ENCODE measurements at regions not wholly inside any gene's neighbourhood (a gene's known extent, or its start where the extent isn't known, plus 50 kb on each side); places are given as distances from the start of the nearest gene placed in this dataset.
"Not testable (repeated sequence)": the region's sequence is repeated elsewhere in the genome, so short reads cannot be mapped to it uniquely, and the experiment has no call there.

DNA sequence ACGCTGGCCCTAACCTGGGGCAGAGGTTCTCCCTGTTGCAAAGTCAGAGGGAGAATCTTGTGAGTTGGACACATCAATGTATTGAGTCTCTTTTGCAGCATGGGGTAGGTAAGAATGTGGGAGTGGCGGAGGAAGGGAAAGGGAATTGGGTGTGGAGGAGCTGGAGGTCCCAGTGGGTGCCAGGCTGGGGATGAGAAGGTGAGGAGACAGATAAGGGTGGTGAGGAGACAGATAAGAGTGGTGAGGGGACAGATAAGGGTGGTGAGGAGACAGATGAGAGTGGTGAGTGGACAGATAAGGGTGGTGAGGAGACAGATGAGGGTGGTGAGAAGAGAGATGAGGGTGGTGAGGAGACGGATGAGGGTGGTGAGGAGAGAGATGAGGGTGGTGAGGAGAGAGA, 72.9 kb upstream of the SFSWAP start:
- no peak for FAIRE-seq

DNA sequence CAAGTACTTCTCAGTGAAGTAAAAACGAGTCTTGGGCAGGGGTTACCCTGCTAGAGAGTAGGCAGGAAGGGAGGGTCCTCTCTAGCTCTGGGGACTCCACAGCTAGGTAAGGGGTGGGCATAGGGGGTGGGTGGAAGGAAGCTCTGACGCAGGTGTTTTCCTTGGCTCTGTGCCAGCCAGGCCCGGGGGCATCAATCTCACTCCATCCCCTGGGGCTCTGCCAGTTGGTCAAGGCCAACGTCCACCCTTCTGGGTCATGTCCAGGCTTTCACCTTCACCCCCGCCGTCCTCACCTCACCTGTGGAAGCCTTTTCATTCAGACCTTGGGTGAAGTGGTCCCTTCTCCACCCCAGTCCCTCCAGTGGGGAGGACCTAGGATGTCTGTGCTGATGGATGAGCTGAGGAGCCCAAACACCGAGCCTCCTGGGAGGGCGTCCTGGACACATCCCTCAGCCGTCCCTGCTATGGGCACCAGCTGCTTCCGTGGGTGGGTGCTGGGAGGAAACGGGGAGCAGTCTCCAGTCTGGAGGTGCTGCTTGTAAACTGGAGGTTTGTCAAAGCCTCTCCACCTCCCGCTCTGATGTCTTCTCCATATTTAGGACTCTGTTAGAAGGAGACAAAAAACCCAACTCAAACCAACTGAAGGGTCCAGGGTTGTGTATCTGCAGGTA, 71.5 kb upstream of the SFSWAP start:
- DNase-seq (ENCODE audit: low spot score) = peak; percentile 2
- FAIRE-seq = no peak

More for the DNA sequence above, 72.9 kb upstream of the SFSWAP start:
- peak; percentile 0 for DNase-seq (ENCODE audit: low spot score)

DNA sequence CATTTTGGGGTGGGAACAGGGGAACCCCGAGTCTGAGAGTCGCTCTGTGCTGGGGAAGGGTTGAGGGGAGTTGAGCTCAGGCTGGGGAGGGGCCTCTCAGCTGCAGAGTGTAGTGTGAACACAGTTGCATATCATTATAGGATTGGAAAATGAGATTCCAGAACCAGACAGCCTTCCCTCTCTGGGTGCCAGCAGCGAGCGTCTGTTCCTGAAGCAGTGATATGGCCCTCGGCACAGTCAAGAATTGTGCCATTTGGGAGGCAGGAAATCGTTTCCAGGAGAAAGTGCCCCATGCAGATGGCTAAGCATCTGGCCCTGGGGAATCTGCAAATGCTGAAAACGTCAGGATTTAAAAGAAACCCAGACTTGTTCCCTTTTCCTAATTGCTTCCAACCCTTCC, 70.4 kb upstream of the SFSWAP start:
- no peak for FAIRE-seq
- peak; percentile 1 for DNase-seq (ENCODE audit: low spot score)

DNA sequence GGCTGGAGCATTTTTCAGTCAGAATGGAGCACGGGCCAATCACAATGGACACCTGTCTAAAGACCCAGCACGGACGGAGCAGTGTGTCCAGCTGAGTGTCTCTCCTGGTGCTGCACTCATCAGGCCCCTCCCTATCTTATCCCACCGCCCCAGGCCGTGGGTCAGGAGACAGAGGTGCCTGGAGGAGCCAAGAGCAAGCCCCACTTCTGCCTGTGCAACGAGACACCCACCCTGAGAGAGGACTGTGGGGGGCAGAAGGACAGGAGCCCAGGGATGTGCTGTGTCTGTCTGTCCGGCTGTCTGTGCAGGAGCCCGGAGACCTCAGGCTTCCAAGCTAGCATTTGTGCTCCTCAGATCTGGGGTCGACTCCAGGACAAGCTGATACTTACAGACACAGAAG, 69.6 kb upstream of the SFSWAP start:
- no peak for FAIRE-seq

DNA sequence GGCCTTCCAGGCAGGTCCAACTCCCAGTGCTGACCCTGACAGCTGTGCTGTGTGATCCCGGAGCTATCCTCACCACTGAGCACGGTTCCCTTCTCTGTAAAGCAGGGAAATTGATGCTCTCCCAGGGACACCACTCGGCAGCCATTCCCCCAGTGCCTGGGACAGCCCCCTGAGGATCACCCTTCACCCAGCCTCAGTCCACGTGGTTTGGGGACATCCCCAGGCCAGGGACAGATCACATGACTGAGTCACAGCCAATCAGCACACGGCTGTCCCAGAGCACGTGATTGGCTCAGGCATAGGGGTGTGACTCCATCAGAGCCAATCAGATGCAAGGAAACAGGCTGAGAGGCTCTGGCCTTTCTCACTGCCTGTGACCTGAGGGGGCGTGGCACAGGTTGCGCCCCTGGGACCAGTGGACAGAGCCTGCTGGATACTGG, 68.8 kb upstream of the SFSWAP start:
- DNase-seq (ENCODE audit: low spot score) (peak; percentile 10), FAIRE-seq (no peak)

More for the DNA sequence above, 69.6 kb upstream of the SFSWAP start:
- peak; percentile 1 for DNase-seq (ENCODE audit: low spot score)

DNA sequence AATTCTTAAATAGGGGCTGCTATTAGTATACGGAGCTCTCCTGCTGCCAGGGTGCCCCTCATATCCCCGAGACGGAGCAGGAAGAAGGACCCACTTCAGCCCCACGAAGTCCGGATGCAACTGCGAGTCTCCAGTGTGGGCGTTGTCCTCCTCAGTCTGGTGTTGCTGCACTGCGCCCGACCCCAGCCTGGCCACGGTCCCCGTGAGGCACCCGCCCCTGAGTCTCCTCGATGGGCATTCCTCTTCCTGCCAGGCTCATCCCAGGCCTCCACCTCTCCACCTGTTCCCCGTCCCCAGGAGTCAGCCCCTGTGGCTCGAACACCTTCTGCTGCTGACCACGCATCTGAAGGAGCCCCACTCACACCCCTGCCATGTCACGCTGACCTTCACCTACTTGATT, 68.1 kb upstream of the SFSWAP start:
- FAIRE-seq (no peak), DNase-seq (ENCODE audit: low spot score) (no peak)

DNA sequence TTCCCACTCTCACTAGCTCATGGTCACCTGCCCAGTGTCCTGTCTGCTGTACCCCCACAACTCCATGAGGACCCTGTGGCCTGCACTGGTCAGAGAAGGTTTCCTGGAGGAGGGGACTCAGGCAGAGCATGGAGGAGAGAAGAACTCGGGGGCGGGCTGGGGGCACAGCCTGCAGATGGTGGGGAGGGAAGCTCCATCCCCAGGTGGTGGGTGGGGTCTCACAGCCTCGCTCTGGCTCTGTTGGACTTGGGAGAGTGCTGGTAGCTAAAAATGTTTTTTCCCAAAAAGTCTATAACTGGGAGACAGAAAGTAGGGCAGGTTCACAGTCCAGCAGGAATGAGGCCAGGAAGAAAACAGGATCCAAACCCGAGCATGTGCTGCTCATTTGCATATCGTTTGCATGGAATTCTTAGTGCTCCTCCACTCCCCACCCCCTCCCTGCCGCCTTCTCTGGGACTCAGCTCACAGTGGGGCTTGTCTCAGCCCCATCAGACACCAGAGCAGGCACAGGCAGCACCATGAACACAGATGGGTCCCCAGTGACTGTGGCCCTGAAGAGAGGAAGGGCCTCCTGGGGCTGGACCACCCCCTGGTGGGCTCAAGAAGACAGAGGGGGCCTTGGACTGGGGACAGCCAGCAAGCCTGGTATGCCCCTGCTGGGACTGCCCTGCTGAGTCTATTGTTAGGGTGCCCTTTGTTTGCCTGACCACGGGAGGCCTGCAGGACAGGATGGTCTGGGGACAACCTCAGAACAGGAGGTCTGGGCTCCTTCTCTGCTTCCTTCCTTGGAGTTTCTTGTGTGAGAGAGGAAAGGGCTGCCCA, 67.0 kb upstream of the SFSWAP start:
- FAIRE-seq (no peak), DNase-seq (ENCODE audit: low spot score) (no peak)

DNA sequence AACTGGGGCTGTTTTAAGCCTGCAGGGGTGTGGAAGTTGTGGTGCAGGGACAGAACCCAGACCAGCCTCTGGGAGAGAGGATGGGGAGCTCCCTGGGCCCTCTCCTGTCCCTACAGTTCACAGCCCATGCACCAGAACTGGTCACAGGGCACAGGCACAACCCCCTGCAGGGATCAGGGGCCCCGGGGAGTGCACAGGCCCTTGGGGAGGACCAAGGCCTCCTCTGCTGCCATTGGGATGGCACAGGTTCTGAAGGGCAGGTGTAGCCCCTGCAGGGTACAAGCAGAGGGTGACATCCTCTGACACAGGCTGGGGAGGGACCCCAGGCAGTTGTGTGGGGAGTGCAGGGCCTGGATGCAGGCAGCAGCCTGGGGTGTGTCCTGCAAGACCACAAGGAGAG, 66.4 kb upstream of the SFSWAP start:
- FAIRE-seq (no peak), DNase-seq (ENCODE audit: low spot score) (no peak)

DNA sequence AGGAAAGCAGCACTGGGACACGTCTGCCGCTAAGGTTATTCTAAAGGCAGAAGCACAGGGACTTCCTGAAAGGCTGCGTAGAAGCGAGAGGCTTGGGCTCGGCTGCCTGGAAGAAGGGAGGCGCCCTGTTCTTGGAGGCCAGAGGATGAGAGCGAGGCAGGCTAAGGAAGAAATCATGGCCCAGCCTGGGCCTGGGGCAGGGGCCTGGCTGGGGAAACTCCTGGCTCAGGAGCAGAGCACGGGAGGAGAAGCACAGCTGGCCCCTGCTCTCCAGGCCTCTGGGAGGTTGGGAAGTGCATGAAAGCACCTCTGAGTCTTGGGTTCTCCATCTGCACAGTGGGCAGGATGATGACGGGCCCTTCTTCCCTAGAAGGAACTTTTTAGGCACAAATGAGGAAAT, 66.0 kb upstream of the SFSWAP start:
- not testable (repeated sequence) for FAIRE-seq

DNA sequence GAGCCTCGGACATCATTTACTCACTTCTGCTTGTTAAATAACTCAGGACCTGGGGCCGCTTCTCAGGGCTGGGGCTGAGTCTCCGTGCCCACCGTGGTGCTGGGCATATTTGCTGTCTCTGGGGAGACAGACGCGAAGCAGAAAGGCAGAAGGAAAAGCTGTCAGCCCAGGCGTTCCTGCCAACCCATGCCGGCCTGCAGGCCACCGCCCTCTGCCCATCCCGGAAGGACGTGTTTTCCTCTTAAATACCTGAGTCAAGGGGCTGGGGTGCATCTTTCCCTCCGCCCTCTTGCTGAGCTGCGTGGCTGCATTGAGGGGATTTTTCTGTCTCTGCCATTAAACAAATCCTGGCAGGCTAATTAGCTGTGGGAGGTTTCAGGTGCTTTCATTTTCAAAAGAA, 65.3 kb upstream of the SFSWAP start:
- DNase-seq (ENCODE audit: low spot score) = not testable (repeated sequence)
- peak; percentile 88 for FAIRE-seq

More for the DNA sequence above, 66.0 kb upstream of the SFSWAP start:
- not testable (repeated sequence) for DNase-seq (ENCODE audit: low spot score)

DNA sequence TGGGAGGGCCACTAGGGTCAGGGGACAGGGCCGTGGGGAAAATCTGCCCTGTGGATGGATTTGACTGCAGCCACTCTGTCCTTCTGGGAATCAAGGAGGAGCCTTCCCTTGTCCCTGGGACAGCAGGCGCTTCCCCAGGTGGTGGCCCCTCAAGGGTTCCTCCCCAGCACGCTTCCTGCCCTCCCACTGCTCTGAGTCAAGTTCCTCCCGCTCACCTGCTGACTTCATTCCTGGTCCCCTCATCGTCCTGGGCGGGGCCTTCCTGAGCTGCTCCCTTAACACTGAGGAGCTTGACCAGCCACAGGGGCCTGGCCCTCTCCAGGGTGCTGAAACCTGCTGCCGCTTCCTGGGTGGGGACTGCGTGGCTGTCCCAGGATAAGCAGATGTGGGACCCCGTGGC, 64.4 kb upstream of the SFSWAP start:
- not testable (repeated sequence) for DNase-seq (ENCODE audit: low spot score)
- peak; percentile 56 for FAIRE-seq

DNA sequence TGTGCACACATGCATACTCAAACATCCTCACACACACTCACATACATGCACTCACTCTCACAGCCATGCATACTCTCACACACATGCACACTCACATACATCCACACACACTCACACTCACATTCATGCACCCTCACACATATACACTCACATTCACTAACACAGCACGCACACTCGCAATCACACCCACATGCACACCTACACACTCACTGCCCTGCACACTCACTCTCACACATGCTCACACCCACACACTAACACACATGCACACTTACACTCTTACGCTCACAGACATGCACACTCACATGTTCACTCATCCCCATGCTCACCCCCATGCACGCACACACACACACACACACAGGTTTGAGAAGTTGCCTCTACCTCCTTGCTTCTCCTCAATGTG, 63.2 kb upstream of the SFSWAP start:
- FAIRE-seq (no peak), DNase-seq (ENCODE audit: low spot score) (no peak)

DNA sequence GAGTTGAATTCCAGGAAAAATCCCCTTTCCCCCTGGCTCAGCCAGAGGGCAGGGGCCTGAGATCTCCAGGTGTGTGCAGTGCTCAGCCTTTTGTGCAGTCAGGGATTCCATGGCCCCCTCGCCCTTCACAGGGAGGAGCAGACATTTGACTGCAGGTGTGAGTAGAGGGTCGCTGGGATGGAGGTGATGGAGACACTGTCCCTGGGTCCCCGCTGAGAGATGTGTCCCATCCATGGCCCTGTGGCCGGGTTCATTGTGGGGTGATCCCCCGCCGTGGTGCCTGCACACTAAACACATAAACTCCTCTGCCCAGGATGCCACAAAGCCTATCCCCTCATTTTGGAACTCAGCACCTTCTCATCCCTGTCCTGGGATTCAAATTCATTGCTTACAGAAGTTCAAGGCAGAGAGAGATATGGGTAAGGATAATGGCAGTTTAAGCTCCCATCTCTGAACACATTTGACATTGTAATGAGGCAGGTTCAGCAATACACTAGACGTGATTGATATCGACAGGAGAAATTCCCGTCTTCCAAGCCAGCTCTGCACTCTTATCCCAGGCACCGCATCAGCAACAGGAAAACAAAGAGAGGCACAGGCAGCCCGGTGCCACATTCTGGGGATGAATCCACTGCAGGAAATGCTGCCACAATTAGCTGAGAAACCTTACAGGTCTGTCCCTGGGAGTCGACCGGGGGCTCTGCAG, 55.3 kb upstream of the SFSWAP start:
- FAIRE-seq = peak; percentile 89
- not testable (repeated sequence) for DNase-seq (ENCODE audit: low spot score)

DNA sequence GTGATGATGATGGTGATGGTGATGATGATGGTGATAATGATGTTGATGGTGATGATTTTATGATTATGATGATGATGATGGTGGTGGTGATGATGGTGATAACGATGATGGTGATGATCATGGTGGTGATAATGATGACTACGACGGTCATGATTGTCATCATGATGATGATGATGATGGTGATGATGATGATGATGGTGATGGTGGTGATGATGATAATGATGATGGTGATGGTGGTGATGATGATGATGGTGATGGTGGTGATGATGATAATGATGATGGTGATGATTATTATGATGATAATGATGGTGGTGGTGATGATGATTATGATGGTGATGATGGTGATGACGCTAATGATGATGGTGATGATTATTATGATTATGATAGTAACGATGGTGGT, 54.1 kb upstream of the SFSWAP start:
- not testable (repeated sequence) for FAIRE-seq

DNA sequence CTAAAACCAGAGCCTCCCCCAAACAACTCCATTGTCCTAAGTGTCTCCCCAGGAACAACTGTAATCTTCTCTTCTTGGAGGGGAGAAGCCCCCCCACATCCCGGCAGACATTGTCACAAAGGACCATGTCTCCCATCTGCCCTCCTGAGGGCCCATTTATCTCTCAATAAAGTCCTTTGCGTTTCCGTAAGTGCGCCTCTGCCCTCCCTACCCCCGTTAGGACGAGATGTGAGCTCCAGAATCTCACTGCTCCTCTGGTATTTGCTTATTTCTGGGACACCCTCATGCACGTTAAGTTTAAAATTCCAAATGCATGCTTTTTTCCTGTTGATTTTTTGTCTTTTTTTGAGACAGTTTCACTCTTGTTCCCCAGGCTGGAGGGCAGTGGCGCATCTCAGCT, 52.3 kb upstream of the SFSWAP start:
- DNase-seq (ENCODE audit: low spot score); FAIRE-seq: not testable (repeated sequence)

More for the DNA sequence above, 54.1 kb upstream of the SFSWAP start:
- DNase-seq (ENCODE audit: low spot score) = not testable (repeated sequence)

DNA sequence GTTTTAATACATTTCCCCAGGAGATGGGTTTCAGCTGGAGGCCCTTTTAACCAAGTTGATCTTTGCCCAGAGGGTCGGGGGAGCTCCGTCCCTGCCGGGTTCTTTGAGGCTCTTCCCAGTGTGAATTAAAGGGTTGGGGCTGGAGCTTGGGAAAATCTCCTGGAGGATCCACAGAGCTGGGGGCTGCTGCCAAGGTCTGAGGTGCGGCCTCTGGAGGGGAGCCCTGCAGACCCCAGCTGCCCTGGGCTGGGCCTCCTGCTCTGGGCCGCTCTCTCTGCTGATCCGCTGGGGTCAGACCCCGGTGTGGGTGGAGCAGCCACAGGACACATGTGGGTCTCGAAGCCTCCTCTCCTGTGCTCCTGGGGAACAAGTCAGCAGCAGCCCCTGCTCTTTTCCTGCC, 51.4 kb upstream of the SFSWAP start:
- not testable (repeated sequence) for FAIRE-seq; DNase-seq (ENCODE audit: low spot score)

DNA sequence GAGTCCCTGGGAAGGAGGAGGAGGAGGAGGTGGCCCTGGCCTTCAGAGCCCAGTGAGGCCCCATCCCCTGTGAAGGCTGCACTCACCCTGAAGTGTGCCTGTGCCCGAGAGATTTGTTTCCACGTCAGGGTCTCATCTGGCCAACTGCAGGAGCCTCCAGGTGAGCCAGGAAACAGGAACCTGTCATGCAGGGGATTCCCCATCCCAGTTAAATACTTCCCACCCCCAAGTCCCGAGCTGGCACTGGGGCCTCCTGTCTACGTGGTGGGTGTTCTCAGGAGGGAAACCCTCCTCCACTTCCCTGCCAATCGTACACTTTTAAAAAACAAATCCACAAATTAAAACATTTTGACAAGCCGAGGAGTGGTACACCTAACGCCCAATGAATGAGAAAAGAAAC, 50.9 kb upstream of the SFSWAP start:
- not testable (repeated sequence) for FAIRE-seq; DNase-seq (ENCODE audit: low spot score)

DNA sequence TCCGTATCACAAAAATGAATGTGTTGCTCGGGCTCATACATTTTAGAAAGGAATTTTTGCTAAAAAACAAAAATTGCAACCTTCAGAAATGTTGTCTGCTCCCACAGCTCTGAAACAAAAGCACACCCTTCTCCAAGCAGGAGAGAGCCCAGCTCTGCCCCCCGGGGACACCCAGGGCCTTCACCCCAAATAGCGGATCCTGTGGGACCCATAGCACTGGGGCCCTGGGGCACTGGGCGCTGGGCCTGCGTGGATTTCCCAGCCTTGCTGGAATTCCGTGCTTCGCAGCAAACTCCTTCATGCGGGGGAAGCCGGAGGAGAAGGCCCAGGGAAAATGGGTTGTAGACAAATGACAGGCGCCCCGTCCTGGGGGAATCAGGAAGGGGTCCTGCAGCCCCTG, 50.5 kb upstream of the SFSWAP start:
- FAIRE-seq; DNase-seq (ENCODE audit: low spot score): not testable (repeated sequence)
